Panc1 (cell line): ENCODE measurements at regions not wholly inside any gene's neighbourhood (a gene's known extent, or its start where the extent isn't known, plus 50 kb on each side); places are given as distances from the start of the nearest gene placed in this dataset.

ENCODE experiments used
- ATAC-seq: fragments of 200-7000 bp; cut with Tn5 transposase; 2 replicates; pipeline ENCODE4 v1.9.1; 2020; ENCODE audit warnings: mild to moderate bottlenecking, moderate library complexity
- BruUV-seq: library from RNA; stranded (reverse); fragments of 400-500 nt; replicated peaks from 2 replicates; lab custom pipeline; 2021; lab: Mats Ljungman, UMichigan
- CTCF ChIA-PET: fragments of 300-600 bp; sonication (Branson Sonifier 250); formaldehyde crosslinking; loops from one replicate; lab custom pipeline; 2022; ENCODE audit warnings: antibody characterized with exemption; lab: Charles Lee
- POLR2A ChIA-PET: fragments of 300-600 bp; sonication (Branson Sonifier 250); formaldehyde crosslinking; loops from one replicate; lab custom pipeline; 2022; ENCODE audit warnings: antibody characterized with exemption; lab: Charles Lee
- DNase-seq: peaks from one replicate; pipeline ENCODE4 v3.0.0-alpha.2; 2010; ENCODE audit warnings: low read depth, low spot score
- H3K27ac ChIP-seq: 2 replicates; pipeline ENCODE4 v1.5.1; 2011; ENCODE audit warnings: mild to moderate bottlenecking, low read length, inconsistent platforms
- H3K27me3 ChIP-seq: fragments of 200-500 bp; sonication (Bioruptor generic); 2 replicates; pipeline ENCODE4 v1.6.0; 2014; ENCODE audit warnings: low read length, inconsistent platforms; ENCODE audit not compliant: control insufficient read depth, insufficient read depth
- H3K36me3 ChIP-seq: fragments of 200-500 bp; sonication (Bioruptor generic); 2 replicates; pipeline ENCODE4 v1.5.1; 2014; ENCODE audit warnings: inconsistent platforms, mild to moderate bottlenecking, low read length, moderate library complexity; ENCODE audit not compliant: control insufficient read depth, insufficient read depth
- H3K4me1 ChIP-seq: 2 replicates; pipeline ENCODE4 v1.5.1; 2011; ENCODE audit warnings: inconsistent platforms, mild to moderate bottlenecking, low read length, moderate library complexity; ENCODE audit not compliant: control insufficient read depth, insufficient read depth
- H3K4me3 ChIP-seq, 2 experiments: 2 replicates each; pipeline ENCODE4 v1.5.1; 2011 to 2012; ENCODE audit warnings: low read depth in 2 of 2, low read length in 2 of 2, mild to moderate bottlenecking in 2 of 2, inconsistent platforms in 1 of 2, moderate library complexity in 1 of 2
- H3K9me3 ChIP-seq: fragments of 200-500 bp; sonication (Bioruptor generic); 2 replicates; pipeline ENCODE4 v1.5.1; 2014; ENCODE audit warnings: low read depth, mild to moderate bottlenecking, inconsistent platforms, low read length, moderate library complexity; ENCODE audit not compliant: control insufficient read depth, insufficient read depth
- CTCF ChIP-seq: fragments of 450-650 bp; IDR thresholded peaks from 2 replicates; pipeline ENCODE4 v1.5.1; 2017; ENCODE audit warnings: mild to moderate bottlenecking
- POLR2AphosphoS5 ChIP-seq: IDR thresholded peaks from 2 replicates; pipeline ENCODE4 v1.6.1; 2012; ENCODE audit warnings: mild to moderate bottlenecking, low read depth, low read length, moderate library complexity
- REST ChIP-seq, 2 experiments: IDR thresholded peaks; 2 replicates each; pipeline ENCODE4 v1.6.1; 2011 to 2012; ENCODE audit warnings: low read depth in 2 of 2, control low read depth in 1 of 2, low read length in 1 of 2, mild to moderate bottlenecking in 1 of 2, moderate library complexity in 1 of 2; ENCODE audit not compliant: insufficient read depth in 1 of 2
- SIN3A ChIP-seq: IDR thresholded peaks from 2 replicates; pipeline ENCODE4 v1.6.1; 2012; ENCODE audit warnings: low read depth, mild to moderate bottlenecking, low read length, moderate library complexity, borderline replicate concordance; ENCODE audit not compliant: insufficient read depth
- TCF7L2 ChIP-seq: IDR thresholded peaks from 2 replicates; pipeline ENCODE4 v1.6.1; 2011; ENCODE audit warnings: mild to moderate bottlenecking, low read depth, low read length, inconsistent platforms
- in situ Hi-C: cut with HindIII; loops from 2 replicates; pipeline ENCODE4 v1.10.0; 2016; ENCODE audit warnings: low sequenced_read_pairs, low pct_unique_long_range_greater_than_20kb
- intact Hi-C: fragments of 100-400 bp; cut with micrococcal nuclease; formaldehyde crosslinking; loops from one replicate; pipeline ENCODE4 v1.10.0; 2022; ENCODE audit not compliant: unreplicated experiment

GRCh38 chr6:101202867-101203374, 190.6 kb upstream of the GRIK2 start:
- no TSS peak for BruUV-seq
- intact Hi-C loops (no loop called here), in situ Hi-C loops (no loop called here)
- CTCF ChIA-PET = no interaction called here
- no peak overlapping the region for H3K27ac ChIP-seq
- DNase-seq (no peak), ATAC-seq (no peak)
- no peak for TF ChIP-seq SIN3A
- TF ChIP-seq REST (IDR thresholded peaks at IDR 0.05; ENCODE audit: insufficient read depth in 1 of 2, low read depth in 2 of 2, low read length in 1 of 2) = no peak
- no peak for TF ChIP-seq CTCF
- TF ChIP-seq POLR2AphosphoS5 = no peak
- no peak for TF ChIP-seq TCF7L2
- H3K36me3 ChIP-seq = no peaks in the 10 kb centered on the region
- POLR2A ChIA-PET = no interaction called here
- no peaks in the 10 kb centered on the region for H3K27me3 ChIP-seq
- no peaks in the 10 kb centered on the region for H3K4me1 ChIP-seq
- no peaks in the 10 kb centered on the region for H3K9me3 ChIP-seq
- H3K4me3 ChIP-seq = no peak overlapping the region

GRCh38 chr6:101203664-101204063, 189.8 kb upstream of the GRIK2 start:
- H3K4me1 ChIP-seq = no peaks in the 10 kb centered on the region
- no TSS peak for BruUV-seq
- POLR2A ChIA-PET = no interaction called here
- H3K9me3 ChIP-seq = no peaks in the 10 kb centered on the region
- no peak for TF ChIP-seq CTCF
- no peak for TF ChIP-seq POLR2AphosphoS5
- TF ChIP-seq REST (IDR thresholded peaks at IDR 0.05; ENCODE audit: insufficient read depth in 1 of 2, low read depth in 2 of 2, low read length in 1 of 2) = no peak
- no peak for TF ChIP-seq SIN3A
- no peak overlapping the region for H3K4me3 ChIP-seq
- H3K27me3 ChIP-seq = no peaks in the 10 kb centered on the region
- in situ Hi-C loops (no loop called here), intact Hi-C loops (no loop called here)
- H3K36me3 ChIP-seq = no peaks in the 10 kb centered on the region
- H3K27ac ChIP-seq = no peak overlapping the region
- ATAC-seq = no peak
- DNase-seq = no peak
- CTCF ChIA-PET = no interaction called here
